ENCODE measurements at regions not wholly inside any gene's neighbourhood (a gene's known extent, or its start where the extent isn't known, plus 50 kb on each side); places are given as distances from the start of the nearest gene placed in this dataset.

GRCh38 chr2:6228251-6228650 lies 536.1 kb downstream of the SOX11 start:
- Histone ChIP-seq H4K8ac (replicated peaks; ENCODE audit: insufficient read length, low read depth, low read length) (no peak overlapping the region), H3K9me3 (ENCODE audit: control insufficient read depth, low read depth, low read length) (no peaks in the 10 kb centered on the region), H3K4me2 (ENCODE audit: insufficient read depth, insufficient read length, low read length) (no peak overlapping the region), H2BK15ac (ENCODE audit: low read depth, low read length) (no peak overlapping the region), H3K27ac (ENCODE audit: insufficient read length, low read depth, low read length) (no peak overlapping the region), H3K27me3 (ENCODE audit: insufficient read depth, low read length) (no peaks in the 10 kb centered on the region), H3K23ac (ENCODE audit: insufficient read length, low read depth, low read length) (no peak overlapping the region), H3K79me1 (ENCODE audit: insufficient read depth, low read depth, low read length, poor library complexity, severe bottlenecking) (no peaks in the 10 kb centered on the region), H3K56ac (ENCODE audit: insufficient read length, low read depth, low read length) (no peak overlapping the region), H2BK5ac (ENCODE audit: insufficient read length, low read length) (no peak overlapping the region), H2AK5ac (ENCODE audit: insufficient read length, low read length) (no peak overlapping the region), H3K18ac (ENCODE audit: insufficient read length, low read depth, low read length) (no peak overlapping the region), H3K9ac (ENCODE audit: extremely low read depth, insufficient read length, low read length) (no peak overlapping the region), H3T11ph (ENCODE audit: low read length) (no peak overlapping the region), H3K23me2 (ENCODE audit: insufficient read length, low read depth, low read length, poor library complexity, severe bottlenecking) (no peaks in the 10 kb centered on the region), H3K14ac (ENCODE audit: insufficient read depth, low read length) (no peak overlapping the region), H2BK12ac (ENCODE audit: insufficient read length, low read depth, low read length) (no peak overlapping the region), H2BK120ac (ENCODE audit: low read depth, low read length, poor library complexity, severe bottlenecking) (no peak overlapping the region), H4K5ac (ENCODE audit: insufficient read length, low read depth, low read length) (no peak overlapping the region), H3K4me1 (ENCODE audit: insufficient read depth, low read length) (no peaks in the 10 kb centered on the region), H3K4ac (ENCODE audit: low read depth, low read length) (no peak overlapping the region), H4K91ac (ENCODE audit: insufficient read length, low read depth, low read length) (no peak overlapping the region), H2AFZ (ENCODE audit: low read length) (no peak overlapping the region), H2BK20ac (ENCODE audit: low read depth, low read length, poor library complexity, severe bottlenecking) (no peak overlapping the region), H4K20me1 (ENCODE audit: control insufficient read depth, insufficient read depth, insufficient read length) (no peaks in the 10 kb centered on the region), H3K79me2 (ENCODE audit: insufficient read depth, low read length) (no peaks in the 10 kb centered on the region)
- Mint-ChIP-seq H3K4me1 (peaks cover 2 to 5% of the 10 kb centered on the region in 2 experiments; a peak in 2 of 4 replicates), H3K36me3 (ENCODE audit: insufficient read depth in 1 of 3, low read depth in 3 of 3) (no peaks in the 10 kb centered on the region), H3K9me3 (peaks cover 0 to 5% of the 10 kb centered on the region in 2 experiments; a peak in 1 of 5 replicates), H3K27me3 (ENCODE audit: low read depth) (no peaks in the 10 kb centered on the region; the same call in 1 of the 2 replicates), H3K27ac (no peak overlapping the region), H3K4me3 (no peak overlapping the region)
- no CpG with 5 or more reads among the region's 2 CpGs for WGBS (ENCODE audit: extremely low coverage, insufficient read length, low lambda C conversion rate)
- DNase-seq = no peak
- TF ChIP-seq CTCF (conservative IDR thresholded peaks at IDR 0.05) = no peak

Data from H9 (cell line).